ENCODE measurements at regions not wholly inside any gene's neighbourhood (a gene's known extent, or its start where the extent isn't known, plus 50 kb on each side); places are given as distances from the start of the nearest gene placed in this dataset.

- Histone ChIP-seq H3K4me2 (ENCODE audit: insufficient read depth in 1 of 2, low read depth in 2 of 2, low read length in 2 of 2) (no peak overlapping the region), H3K14ac (ENCODE audit: insufficient read length) (no peak overlapping the region), H4K8ac (ENCODE audit: extremely low read depth, insufficient read depth, low read length) (no peak overlapping the region), H3K23me2 (ENCODE audit: low read depth, low read length) (no peaks in the 10 kb centered on the region), H3K18ac (ENCODE audit: extremely low read depth, low read length) (no peak overlapping the region), H2BK12ac (ENCODE audit: low read depth, low read length) (no peak overlapping the region), H2AK5ac (ENCODE audit: low read depth, low read length) (no peak overlapping the region), H3K4me3 (ENCODE audit: extremely low read depth in 1 of 4, insufficient read depth in 2 of 4, low read depth in 3 of 4, low read length in 4 of 4) (no peak overlapping the region), H3K27me3 (replicated peaks in 1 of 4; ENCODE audit: control insufficient read depth in 3 of 4, extremely low read depth in 1 of 4, insufficient read depth in 3 of 4, low read length in 3 of 4) (no peaks in the 10 kb centered on the region), H3K79me2 (ENCODE audit: control insufficient read depth in 1 of 2, insufficient read depth in 2 of 2, low read length in 2 of 2) (no peaks in the 10 kb centered on the region), H2AFZ (ENCODE audit: low read length) (no peak overlapping the region), H4K91ac (replicated peaks; ENCODE audit: insufficient read length, low read length) (no peak overlapping the region), H3K9me3 (ENCODE audit: insufficient read depth in 2 of 2, low read depth in 1 of 2, low read length in 1 of 2) (no peaks in the 10 kb centered on the region; a peak in 1 of 4 replicates), H3K56ac (replicated peaks; ENCODE audit: insufficient read length, low read depth, low read length) (no peak overlapping the region), H3K4me1 (replicated peaks in 1 of 4; ENCODE audit: control insufficient read depth in 3 of 4, insufficient read depth in 4 of 4, low read length in 3 of 4) (peaks cover 0 to under 1% (median 0%) of the 10 kb centered on the region in 4 experiments; a peak in 1 of 7 replicates), H2BK15ac (ENCODE audit: low read length) (no peak overlapping the region), H4K5ac (ENCODE audit: insufficient read length, low read depth, low read length) (no peak overlapping the region), H2BK5ac (ENCODE audit: low read depth, low read length) (no peak overlapping the region), H3K23ac (ENCODE audit: insufficient read length) (no peak overlapping the region), H3K79me1 (ENCODE audit: low read depth, low read length) (no peaks in the 10 kb centered on the region), H3K36me3 (ENCODE audit: control insufficient read depth in 2 of 4, insufficient read depth in 4 of 4, low read length in 3 of 4) (no peaks in the 10 kb centered on the region), H2BK120ac (replicated peaks; ENCODE audit: low read depth, low read length) (no peak overlapping the region), H3K9ac (replicated peaks in 1 of 4; ENCODE audit: extremely low read depth in 1 of 4, low read depth in 3 of 4, low read length in 3 of 4) (no peak overlapping the region), H3K4ac (replicated peaks; ENCODE audit: insufficient read length, low read depth, low read length) (no peak overlapping the region), H4K20me1 (replicated peaks in 1 of 2; ENCODE audit: control insufficient read depth in 1 of 2, insufficient read depth in 2 of 2, low read length in 2 of 2) (no peaks in the 10 kb centered on the region), H2BK20ac (ENCODE audit: low read length) (no peak overlapping the region), H3K27ac (ENCODE audit: low read depth, low read length) (no peak overlapping the region)
- no peak for DNase-seq (ENCODE audit: low read depth in 1 of 2, low spot score in 2 of 2)
- ChIA-PET CTCF (ENCODE audit: partially characterized antibody) (interaction anchor here (1.9 to 3.5 kb wide), 2 partner anchors 10 to 121 kb away, joined by 4 to 41 read pairs; no protein-coding TSS in a partner anchor), POLR2A (ENCODE audit: partially characterized antibody) (no interaction called here)
- no peak for FAIRE-seq
- no peak for TF ChIP-seq MAFK (IDR thresholded peaks at IDR 0.05; ENCODE audit: low read depth, low read length)
- TF ChIP-seq SUZ12 (IDR thresholded peaks at IDR 0.05; ENCODE audit: low read length) = no peak
- TF ChIP-seq CTCF (IDR thresholded peaks at IDR 0.05; ENCODE audit: control extremely low read depth in 1 of 3, insufficient read depth in 1 of 3, low read depth in 1 of 3, low read length in 3 of 3) = no peak
- no peak for TF ChIP-seq EZH2 (IDR thresholded peaks at IDR 0.05; ENCODE audit: low read depth, low read length, severe bottlenecking)
- no peak for TF ChIP-seq KDM4A (IDR thresholded peaks at IDR 0.05; ENCODE audit: low read depth, low read length, severe bottlenecking)
- no peak for TF ChIP-seq JUN (IDR thresholded peaks at IDR 0.05; ENCODE audit: low read depth, low read length)
Measured at GRCh38 chr1:224523676-224524075, 89.1 kb upstream of the WDR26 start.

Data from H1 (cell line).